AG04449 (cell line): ENCODE measurements at regions not wholly inside any gene's neighbourhood (a gene's known extent, or its start where the extent isn't known, plus 50 kb on each side); places are given as distances from the start of the nearest gene placed in this dataset.

ENCODE experiments used
- CTCF ChIA-PET: fragments of 350-600 bp; formaldehyde crosslinking; extraction: SDS; loops from one replicate; lab custom pipeline; 2021; ENCODE audit warnings: antibody characterized with exemption; lab: Yijun Ruan, JAX
- POLR2A ChIA-PET: fragments of 400-600, 350-600 bp; formaldehyde crosslinking; extraction: SDS; loops from one replicate; lab custom pipeline; 2020; ENCODE audit warnings: antibody characterized with exemption, inconsistent platforms; lab: Yijun Ruan, JAX
- DNase-seq: peaks from one replicate; pipeline ENCODE4 v3.0.0-alpha.2; 2010; ENCODE audit warnings: low read depth, low spot score
- H3K4me3 ChIP-seq: 2 replicates; pipeline ENCODE4 v1.5.1; 2011; ENCODE audit warnings: low read depth, mild to moderate bottlenecking, control low read depth, low read length
- TF ChIP-seq, protein P1 (sequence below): IDR thresholded peaks from one replicate; pipeline ENCODE4 v1.5.1; 2011; ENCODE audit warnings: mild to moderate bottlenecking, moderate library complexity, low read length, control low read depth, inconsistent platforms; ENCODE audit not compliant: insufficient read depth; ENCODE audit errors: missing control alignments

DNA sequence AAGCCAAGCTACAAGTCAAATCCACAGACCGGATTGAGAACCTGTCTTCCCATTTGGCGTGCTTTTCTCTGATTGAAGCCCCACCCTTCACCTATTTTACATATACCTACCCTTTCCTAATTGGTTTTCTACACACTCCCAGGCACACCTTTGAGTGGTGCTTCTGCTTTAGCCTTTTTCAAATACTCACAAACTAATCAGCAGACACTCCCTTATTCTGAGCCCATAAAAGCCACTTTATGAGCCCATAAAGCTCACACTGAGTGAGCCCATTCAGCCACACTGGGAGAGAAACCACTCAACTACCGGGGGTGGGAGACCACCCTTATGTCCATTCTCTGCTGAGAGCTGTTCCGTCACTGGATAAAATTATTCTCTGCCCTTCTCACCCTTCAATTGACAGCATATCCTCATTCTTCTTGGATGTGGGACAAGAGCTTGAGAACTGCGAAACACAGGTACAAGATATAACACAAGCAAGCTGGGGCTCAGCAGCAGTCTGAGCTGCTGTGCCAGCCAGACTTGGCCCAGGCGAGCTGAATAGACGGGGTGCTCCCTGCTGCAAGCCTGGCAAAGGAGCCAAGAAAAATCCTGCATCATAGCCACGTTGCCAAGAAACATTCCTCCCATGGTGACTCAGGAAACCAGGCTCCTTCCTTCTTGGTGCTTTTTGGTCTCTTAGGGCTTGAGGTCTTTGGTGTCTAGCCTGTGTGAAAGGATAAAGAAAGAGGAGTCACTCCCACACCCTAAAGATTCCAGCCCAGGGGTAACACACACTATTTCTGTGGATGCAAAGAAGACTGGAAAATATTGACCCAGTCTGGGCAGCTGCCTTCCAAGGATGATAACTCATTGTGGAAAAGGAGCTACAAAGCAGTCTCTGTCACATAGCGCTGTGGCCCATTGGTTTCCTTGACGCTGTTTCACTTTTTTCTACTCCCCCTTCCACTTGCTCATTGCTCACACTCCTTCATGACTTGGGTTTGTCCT lies 609.7 kb downstream of the MCTP2 start:
- DNase-seq: no peak
- no peak overlapping the region for H3K4me3 ChIP-seq
- TF ChIP-seq, protein P1, sequence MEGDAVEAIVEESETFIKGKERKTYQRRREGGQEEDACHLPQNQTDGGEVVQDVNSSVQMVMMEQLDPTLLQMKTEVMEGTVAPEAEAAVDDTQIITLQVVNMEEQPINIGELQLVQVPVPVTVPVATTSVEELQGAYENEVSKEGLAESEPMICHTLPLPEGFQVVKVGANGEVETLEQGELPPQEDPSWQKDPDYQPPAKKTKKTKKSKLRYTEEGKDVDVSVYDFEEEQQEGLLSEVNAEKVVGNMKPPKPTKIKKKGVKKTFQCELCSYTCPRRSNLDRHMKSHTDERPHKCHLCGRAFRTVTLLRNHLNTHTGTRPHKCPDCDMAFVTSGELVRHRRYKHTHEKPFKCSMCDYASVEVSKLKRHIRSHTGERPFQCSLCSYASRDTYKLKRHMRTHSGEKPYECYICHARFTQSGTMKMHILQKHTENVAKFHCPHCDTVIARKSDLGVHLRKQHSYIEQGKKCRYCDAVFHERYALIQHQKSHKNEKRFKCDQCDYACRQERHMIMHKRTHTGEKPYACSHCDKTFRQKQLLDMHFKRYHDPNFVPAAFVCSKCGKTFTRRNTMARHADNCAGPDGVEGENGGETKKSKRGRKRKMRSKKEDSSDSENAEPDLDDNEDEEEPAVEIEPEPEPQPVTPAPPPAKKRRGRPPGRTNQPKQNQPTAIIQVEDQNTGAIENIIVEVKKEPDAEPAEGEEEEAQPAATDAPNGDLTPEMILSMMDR: no peak
- ChIA-PET POLR2A (no interaction called here), CTCF (no interaction called here)

DNA sequence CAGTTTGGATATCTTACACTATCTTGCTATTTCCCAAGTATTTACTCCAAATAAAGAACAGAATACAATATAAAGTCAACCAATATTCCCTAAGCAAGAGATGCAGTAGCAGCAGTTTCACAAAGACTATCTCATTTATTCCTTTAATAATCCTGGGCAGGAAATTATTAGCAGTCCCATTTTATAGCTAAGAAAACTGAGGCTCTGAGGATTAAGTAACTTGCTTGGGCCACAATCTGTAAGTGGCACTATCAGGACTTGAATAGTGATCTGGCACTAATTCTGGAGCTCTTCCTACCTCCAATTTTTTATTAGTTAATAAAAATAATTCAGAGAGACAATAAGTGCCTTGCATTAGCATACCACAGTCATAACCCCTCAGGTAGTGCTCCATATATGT lies 611.7 kb downstream of the MCTP2 start:
- TF ChIP-seq, protein P1: no peak
- no peak overlapping the region for H3K4me3 ChIP-seq
- ChIA-PET CTCF (no interaction called here), POLR2A (no interaction called here)
- DNase-seq: no peak

DNA sequence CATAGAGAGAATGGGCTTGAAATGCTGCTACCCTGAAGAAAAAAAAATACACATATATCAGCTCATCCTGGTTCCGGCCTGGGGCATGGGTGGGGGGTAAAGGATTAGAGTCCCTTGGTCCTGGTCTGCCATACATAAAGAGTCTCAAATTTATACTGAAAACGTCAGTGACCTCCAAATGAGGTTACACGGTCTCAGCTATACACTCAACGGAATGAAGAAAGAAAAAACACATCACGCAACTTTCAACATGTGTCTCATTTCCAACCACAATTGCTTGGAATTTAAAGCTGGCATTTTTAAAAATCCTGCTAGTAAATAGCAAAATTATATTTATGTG lies 612.8 kb downstream of the MCTP2 start:
- DNase-seq: no peak
- ChIA-PET CTCF (no interaction called here), POLR2A (no interaction called here)
- TF ChIP-seq, protein P1: no peak
- H3K4me3 ChIP-seq: no peak overlapping the region

DNA sequence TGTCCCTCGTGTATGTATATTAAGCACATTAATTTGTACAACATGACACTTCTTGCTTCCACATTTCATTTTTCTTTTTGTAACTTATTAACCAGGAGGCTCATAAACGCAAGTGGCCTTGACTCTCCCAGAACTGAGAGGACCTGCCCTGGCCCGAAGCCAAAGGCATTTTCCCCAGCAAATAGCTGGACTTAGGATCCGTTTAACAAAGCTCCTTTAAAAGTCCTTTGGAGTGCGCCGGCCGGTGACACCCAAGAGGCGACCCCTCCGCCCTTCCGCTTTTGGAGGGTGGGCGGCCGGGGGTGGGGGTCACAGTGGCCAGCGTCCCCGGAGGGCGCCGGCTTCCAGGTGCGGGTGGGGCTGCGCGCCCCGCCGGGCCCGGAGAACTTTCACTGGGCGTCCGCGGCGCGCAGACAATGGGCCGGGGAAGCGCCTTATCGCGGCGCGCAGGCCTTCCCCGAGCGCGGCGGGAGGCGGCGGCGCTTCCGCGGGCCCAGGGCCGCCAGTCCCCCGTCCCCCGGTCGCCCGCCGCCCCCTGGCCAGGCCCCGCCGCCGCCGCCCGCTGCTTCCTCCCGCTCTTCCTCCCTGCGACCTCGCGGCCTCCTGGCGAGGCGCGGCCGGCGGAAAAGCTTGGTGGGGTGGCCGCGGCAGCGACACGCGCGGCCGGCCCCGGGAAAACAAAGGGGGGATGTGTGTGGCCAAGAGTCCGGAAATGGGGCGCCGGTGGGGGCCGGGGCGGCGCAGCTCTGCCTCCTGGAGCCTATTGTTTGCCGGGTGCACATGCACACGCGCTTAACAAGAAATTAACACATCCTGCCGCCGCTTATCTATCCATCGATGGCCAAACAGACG lies 613.4 kb downstream of the MCTP2 start:
- TF ChIP-seq, protein P1: no peak
- DNase-seq: no peak
- no peak overlapping the region for H3K4me3 ChIP-seq
- POLR2A ChIA-PET: no interaction called here
- CTCF ChIA-PET: no interaction called here

DNA sequence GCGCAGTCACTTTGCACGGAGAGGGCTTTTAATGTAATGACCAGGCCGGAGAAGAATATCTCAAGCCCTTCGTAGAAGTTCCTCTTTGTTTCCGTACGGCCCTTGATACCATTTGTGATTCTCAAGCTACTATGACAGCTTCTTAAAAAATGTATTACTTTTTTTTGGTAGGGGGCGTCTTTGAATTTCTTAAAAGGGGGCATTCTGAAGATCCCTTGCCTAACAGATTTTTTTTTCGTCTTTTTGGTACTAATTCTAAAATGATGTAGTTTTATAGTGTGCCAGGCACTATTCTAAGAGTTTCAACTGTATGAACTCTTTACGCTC lies 614.0 kb downstream of the MCTP2 start:
- H3K4me3 ChIP-seq: no peak overlapping the region
- CTCF ChIA-PET: no interaction called here

More for the DNA sequence above, 614.0 kb downstream of the MCTP2 start:
- no peak for DNase-seq
- TF ChIP-seq, protein P1: no peak
- POLR2A ChIA-PET: no interaction called here
